ENCODE measurements at regions not wholly inside any gene's neighbourhood (a gene's known extent, or its start where the extent isn't known, plus 50 kb on each side); places are given as distances from the start of the nearest gene placed in this dataset.

DNA sequence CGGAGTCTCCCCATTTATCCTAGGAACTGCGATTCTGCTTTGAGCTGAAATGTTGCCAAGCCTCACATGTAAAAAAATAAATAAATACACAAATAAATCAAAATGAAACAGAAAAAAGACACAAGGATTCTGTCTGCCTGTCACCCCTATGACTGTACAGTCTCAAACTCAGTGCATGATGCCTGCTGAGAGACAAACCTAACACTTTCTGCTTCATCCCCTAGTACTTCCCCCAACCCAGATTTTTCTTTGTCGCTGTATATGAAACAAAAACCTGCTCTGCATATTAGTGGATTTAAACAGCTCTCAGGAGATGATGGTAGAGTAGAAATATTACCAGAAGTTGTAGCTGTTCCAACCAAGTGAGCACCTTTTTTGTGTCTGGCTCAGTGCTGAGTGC lies 530.7 kb upstream of the CFAP20DC start:
- ATAC-seq (ENCODE audit: low read depth), result no peak
- H3K27ac ChIP-seq (ENCODE audit: poor library complexity, severe bottlenecking), result no peak overlapping the region
- no peak for TF ChIP-seq CTCF (IDR thresholded peaks at IDR 0.05; ENCODE audit: poor library complexity, severe bottlenecking)
- peaks cover 9% of the 10 kb centered on the region for H3K4me1 ChIP-seq (ENCODE audit: insufficient read depth, poor library complexity, severe bottlenecking)
- no peaks in the 10 kb centered on the region for H3K27me3 ChIP-seq (ENCODE audit: insufficient read depth, poor library complexity, severe bottlenecking)
- H3K9me3 ChIP-seq (ENCODE audit: severe bottlenecking), result no peaks in the 10 kb centered on the region
- no peak for DNase-seq (ENCODE audit: low spot score)
- H3K36me3 ChIP-seq (ENCODE audit: low read depth), result no peaks in the 10 kb centered on the region
- H3K4me3 ChIP-seq (ENCODE audit: severe bottlenecking), result no peak overlapping the region

GRCh38 chr3:59578129-59578528 lies 528.3 kb upstream of the CFAP20DC start:
- TF ChIP-seq CTCF (IDR thresholded peaks at IDR 0.05; ENCODE audit: poor library complexity, severe bottlenecking), result no peak
- Histone ChIP-seq H3K27ac (ENCODE audit: poor library complexity, severe bottlenecking) (no peak overlapping the region), H3K36me3 (ENCODE audit: low read depth) (no peaks in the 10 kb centered on the region), H3K27me3 (ENCODE audit: insufficient read depth, poor library complexity, severe bottlenecking) (no peaks in the 10 kb centered on the region), H3K4me1 (ENCODE audit: insufficient read depth, poor library complexity, severe bottlenecking) (peaks cover 21% of the 10 kb centered on the region), H3K9me3 (ENCODE audit: severe bottlenecking) (no peaks in the 10 kb centered on the region), H3K4me3 (ENCODE audit: severe bottlenecking) (no peak overlapping the region)
- DNase-seq (ENCODE audit: low spot score), result no peak
- ATAC-seq (ENCODE audit: low read depth), result no peak

DNA sequence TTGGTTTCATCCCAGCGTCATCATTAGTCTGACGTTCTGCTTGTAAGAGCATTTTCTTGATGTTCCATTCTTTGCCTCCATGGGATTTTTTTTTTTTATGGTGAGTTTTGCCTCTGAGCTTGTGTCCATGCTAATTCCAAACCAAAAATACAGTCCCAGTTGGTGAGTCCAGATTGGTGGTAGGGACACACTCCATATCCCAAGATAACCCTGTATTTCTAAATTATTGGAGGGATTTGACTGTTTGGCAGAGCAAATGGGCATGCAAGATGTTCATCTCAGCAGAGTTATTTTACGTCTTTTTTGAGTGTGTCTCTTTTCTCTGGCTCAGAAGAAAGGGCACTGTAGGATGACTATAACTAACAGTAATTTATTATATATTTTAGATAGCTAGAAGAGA lies 526.8 kb upstream of the CFAP20DC start:
- no peak overlapping the region for H3K27ac ChIP-seq (ENCODE audit: poor library complexity, severe bottlenecking)
- TF ChIP-seq CTCF (IDR thresholded peaks at IDR 0.05; ENCODE audit: poor library complexity, severe bottlenecking), result no peak
- DNase-seq (ENCODE audit: low spot score), result no peak
- H3K36me3 ChIP-seq (ENCODE audit: low read depth), result no peaks in the 10 kb centered on the region
- H3K9me3 ChIP-seq (ENCODE audit: severe bottlenecking), result no peaks in the 10 kb centered on the region
- H3K4me3 ChIP-seq (ENCODE audit: severe bottlenecking), result no peak overlapping the region
- ATAC-seq (ENCODE audit: low read depth), result no peak
- H3K27me3 ChIP-seq (ENCODE audit: insufficient read depth, poor library complexity, severe bottlenecking), result no peaks in the 10 kb centered on the region
- H3K4me1 ChIP-seq (ENCODE audit: insufficient read depth, poor library complexity, severe bottlenecking), result peaks cover 21% of the 10 kb centered on the region

DNA sequence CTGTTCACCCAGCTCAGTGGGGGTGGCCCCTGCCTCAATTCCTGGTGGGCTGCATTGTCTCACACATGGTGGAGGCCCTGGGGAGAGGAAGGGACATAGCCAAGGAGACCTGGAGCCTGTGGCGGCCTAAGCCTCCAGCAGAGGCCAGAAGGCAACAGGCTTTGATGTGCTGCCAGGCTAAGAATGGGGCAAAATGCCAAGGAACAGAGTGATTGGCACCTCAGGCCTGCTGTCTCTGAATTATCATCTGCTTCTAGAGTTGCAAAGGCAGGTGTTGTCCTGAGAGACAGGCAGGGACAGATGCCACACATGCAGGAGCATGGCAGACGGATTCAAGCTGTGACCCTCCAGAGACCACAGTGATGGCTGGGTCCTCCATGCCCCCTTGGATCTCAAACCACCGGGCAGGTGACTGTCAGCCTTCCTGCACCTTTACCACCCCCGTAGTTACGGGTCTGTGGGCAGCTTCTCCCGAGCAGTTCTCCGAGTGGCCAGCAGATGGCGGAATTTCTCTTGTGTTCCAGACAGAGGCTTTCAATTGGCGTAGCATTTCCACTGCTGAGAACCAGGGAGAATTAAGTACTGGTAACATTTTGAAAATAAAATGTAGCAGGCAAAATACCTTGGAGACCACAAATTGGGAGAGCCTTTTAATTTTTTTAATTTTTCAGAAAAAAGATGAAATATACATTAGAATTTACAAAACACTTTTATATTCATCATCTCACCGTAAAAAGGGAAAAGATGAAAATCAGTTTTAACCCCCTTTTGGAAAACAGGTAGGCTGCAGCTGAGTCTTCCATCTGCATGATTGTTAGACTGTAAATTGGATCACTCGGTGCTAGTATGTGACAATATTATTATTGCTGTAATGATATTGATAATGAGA lies 525.5 kb upstream of the CFAP20DC start:
- no peaks in the 10 kb centered on the region for H3K27me3 ChIP-seq (ENCODE audit: insufficient read depth, poor library complexity, severe bottlenecking)
- no peak overlapping the region for H3K4me3 ChIP-seq (ENCODE audit: severe bottlenecking)
- no peaks in the 10 kb centered on the region for H3K36me3 ChIP-seq (ENCODE audit: low read depth)
- peak; percentile 74 for ATAC-seq (ENCODE audit: low read depth)
- TF ChIP-seq CTCF (IDR thresholded peaks at IDR 0.05; ENCODE audit: poor library complexity, severe bottlenecking), result peak; percentile 92
- DNase-seq (ENCODE audit: low spot score), result no peak
- no peaks in the 10 kb centered on the region for H3K9me3 ChIP-seq (ENCODE audit: severe bottlenecking)
- H3K4me1 ChIP-seq (ENCODE audit: insufficient read depth, poor library complexity, severe bottlenecking), result peaks cover 16% of the 10 kb centered on the region
- H3K27ac ChIP-seq (ENCODE audit: poor library complexity, severe bottlenecking), result peak overlapping the region; percentile 0

GRCh38 chr3:59573911-59574310 lies 524.1 kb upstream of the CFAP20DC start:
- DNase-seq (ENCODE audit: low spot score) (no peak), ATAC-seq (ENCODE audit: low read depth) (peak; percentile 87)
- Histone ChIP-seq H3K27ac (ENCODE audit: poor library complexity, severe bottlenecking) (peak overlapping the region; percentile 0), H3K4me3 (ENCODE audit: severe bottlenecking) (no peak overlapping the region), H3K9me3 (ENCODE audit: severe bottlenecking) (no peaks in the 10 kb centered on the region), H3K4me1 (ENCODE audit: insufficient read depth, poor library complexity, severe bottlenecking) (peaks cover 16% of the 10 kb centered on the region), H3K36me3 (ENCODE audit: low read depth) (no peaks in the 10 kb centered on the region), H3K27me3 (ENCODE audit: insufficient read depth, poor library complexity, severe bottlenecking) (no peaks in the 10 kb centered on the region)
- no peak for TF ChIP-seq CTCF (IDR thresholded peaks at IDR 0.05; ENCODE audit: poor library complexity, severe bottlenecking)

Measured in RWPE2 (cell line).